WTC11 (cell line): ENCODE measurements at regions not wholly inside any gene's neighbourhood (a gene's known extent, or its start where the extent isn't known, plus 50 kb on each side); places are given as distances from the start of the nearest gene placed in this dataset.

ENCODE experiments used
- ATAC-seq: fragments of 200-7000 bp; cut with Tn5 transposase; 2 replicates; pipeline ENCODE4 v1.10.0; 2021; ENCODE audit warnings: mild to moderate bottlenecking, moderate library complexity
- CTCF ChIA-PET: fragments of 300-600 bp; sonication (Branson Sonifier 250); formaldehyde crosslinking; loops from one replicate; lab custom pipeline; 2021; ENCODE audit warnings: antibody characterized with exemption; lab: Charles Lee
- POLR2A ChIA-PET: fragments of 350-600 bp; sonication (Branson Sonifier 250); formaldehyde crosslinking; loops from one replicate; lab custom pipeline; 2021; ENCODE audit warnings: antibody characterized with exemption; lab: Charles Lee
- DNase-seq: peaks from one replicate; pipeline ENCODE4 v3.0.0; 2021; ENCODE audit warnings: low spot score
- H3K27ac Mint-ChIP-seq: 2 replicates; pipeline ENCODE4 v1.8.0; 2021; ENCODE audit warnings: mixed read lengths
- H3K27me3 Mint-ChIP-seq: 2 replicates; pipeline ENCODE4 v1.8.0; 2021; ENCODE audit warnings: low read depth, mild to moderate bottlenecking, moderate library complexity, mixed read lengths
- H3K36me3 Mint-ChIP-seq: 2 replicates; pipeline ENCODE4 v1.8.0; 2021; ENCODE audit warnings: mixed read lengths
- H3K4me1 Mint-ChIP-seq: 2 replicates; pipeline ENCODE4 v1.8.0; 2022; ENCODE audit warnings: mixed read lengths
- H3K4me3 Mint-ChIP-seq: 2 replicates; pipeline ENCODE4 v1.8.0; 2021; ENCODE audit warnings: mild to moderate bottlenecking, moderate library complexity, mixed read lengths
- H3K9me3 Mint-ChIP-seq: 2 replicates; pipeline ENCODE4 v1.8.0; 2021; ENCODE audit warnings: mixed read lengths
- CREM ChIP-seq: sonication (generic); formaldehyde crosslinking; IDR thresholded peaks from 2 replicates; pipeline ENCODE4 v1.8.1; 2022; ENCODE audit warnings: mild to moderate bottlenecking, missing genetic modification reagents, moderate library complexity
- ETV6 ChIP-seq: sonication (generic); formaldehyde crosslinking; IDR thresholded peaks from 2 replicates; pipeline ENCODE4 v1.8.1; 2022; ENCODE audit warnings: mild to moderate bottlenecking, missing genetic modification reagents
- GRHL2 ChIP-seq: fragments of 250-450 bp; sonication (Bioruptor Pico); IDR thresholded peaks from 2 replicates; pipeline ENCODE4 v1.8.0; 2022; ENCODE audit warnings: mild to moderate bottlenecking, moderate library complexity; ENCODE audit not compliant: insufficient replicate concordance, severe bottlenecking
- GTF2I ChIP-seq: fragments of 250-450 bp; sonication (Bioruptor Pico); conservative IDR thresholded peaks from 2 replicates; pipeline ENCODE4 v1.4.0; 2021; ENCODE audit warnings: mild to moderate bottlenecking
- IRF2 ChIP-seq: sonication (generic); formaldehyde crosslinking; IDR thresholded peaks from 2 replicates; pipeline ENCODE4 v1.8.0; 2022; ENCODE audit warnings: low read depth, missing genetic modification reagents, borderline replicate concordance
- JUN ChIP-seq: sonication (generic); formaldehyde crosslinking; IDR thresholded peaks from 2 replicates; pipeline ENCODE4 v1.8.0; 2023; ENCODE audit warnings: mild to moderate bottlenecking, missing genetic modification reagents
- RORB ChIP-seq: fragments of 250-450 bp; sonication (Bioruptor Pico); IDR thresholded peaks from 2 replicates; pipeline ENCODE4 v1.9.0; 2021; ENCODE audit warnings: mild to moderate bottlenecking
- SOX15 ChIP-seq: fragments of 250-450 bp; sonication (Bioruptor Pico); IDR thresholded peaks from 2 replicates; pipeline ENCODE4 v1.9.0; 2021; ENCODE audit warnings: mild to moderate bottlenecking
- ZNF219 ChIP-seq: sonication (generic); formaldehyde crosslinking; IDR thresholded peaks from 2 replicates; pipeline ENCODE4 v1.8.0; 2023; ENCODE audit warnings: missing genetic modification reagents, mild to moderate bottlenecking, borderline replicate concordance
- TF ChIP-seq, protein P1 (sequence below): sonication (generic); formaldehyde crosslinking; IDR thresholded peaks from 2 replicates; pipeline ENCODE4 v1.8.1; 2023; ENCODE audit warnings: mild to moderate bottlenecking, missing genetic modification reagents, borderline replicate concordance
- TF ChIP-seq, protein P2 (sequence below): sonication (generic); formaldehyde crosslinking; IDR thresholded peaks from 2 replicates; pipeline ENCODE4 v1.8.0; 2022; ENCODE audit warnings: missing genetic modification reagents
- TF ChIP-seq, protein P3 (sequence below): sonication (generic); formaldehyde crosslinking; IDR thresholded peaks from 2 replicates; pipeline ENCODE4 v1.8.1; 2022; ENCODE audit warnings: mild to moderate bottlenecking, missing genetic modification reagents, moderate library complexity, borderline replicate concordance
- TF ChIP-seq, protein P4 (sequence below): sonication (generic); formaldehyde crosslinking; IDR thresholded peaks from 2 replicates; pipeline ENCODE4 v1.8.1; 2023; ENCODE audit warnings: mild to moderate bottlenecking, moderate library complexity, missing genetic modification reagents
- TF ChIP-seq, protein P5 (sequence below): sonication (generic); formaldehyde crosslinking; IDR thresholded peaks from 2 replicates; pipeline ENCODE4 v1.8.1; 2023; ENCODE audit warnings: mild to moderate bottlenecking, missing genetic modification reagents, moderate library complexity
- TF ChIP-seq, protein P6 (sequence below): sonication (generic); formaldehyde crosslinking; conservative IDR thresholded peaks from 2 replicates; pipeline ENCODE4 v1.8.1; 2022; ENCODE audit warnings: mild to moderate bottlenecking, missing genetic modification reagents
- TF ChIP-seq, protein P7 (sequence below): sonication (generic); formaldehyde crosslinking; IDR thresholded peaks from 2 replicates; pipeline ENCODE4 v1.8.0; 2023; ENCODE audit warnings: missing genetic modification reagents

DNA sequence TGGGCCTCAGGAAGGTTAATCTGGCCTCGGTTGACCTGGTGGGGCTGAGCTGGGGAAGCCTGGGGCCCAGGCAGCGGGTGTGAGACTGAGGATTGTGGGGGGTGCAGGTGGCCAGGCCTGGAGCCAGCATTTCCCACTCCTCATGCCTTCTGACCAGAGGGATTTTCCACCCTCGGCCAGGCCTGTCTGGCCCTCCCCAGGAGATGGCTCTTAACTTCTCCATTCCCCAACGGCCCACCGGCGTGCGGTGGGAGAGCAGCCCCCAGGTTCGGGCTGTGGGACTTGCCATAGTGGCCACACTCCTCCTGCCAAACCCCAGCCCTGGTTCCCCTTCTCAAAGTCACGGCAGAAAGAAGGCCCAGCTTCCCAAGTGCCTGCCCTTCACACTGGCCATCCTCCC, 126.5 kb upstream of the RUNX3 start (continued):
- TF ChIP-seq, protein P1, sequence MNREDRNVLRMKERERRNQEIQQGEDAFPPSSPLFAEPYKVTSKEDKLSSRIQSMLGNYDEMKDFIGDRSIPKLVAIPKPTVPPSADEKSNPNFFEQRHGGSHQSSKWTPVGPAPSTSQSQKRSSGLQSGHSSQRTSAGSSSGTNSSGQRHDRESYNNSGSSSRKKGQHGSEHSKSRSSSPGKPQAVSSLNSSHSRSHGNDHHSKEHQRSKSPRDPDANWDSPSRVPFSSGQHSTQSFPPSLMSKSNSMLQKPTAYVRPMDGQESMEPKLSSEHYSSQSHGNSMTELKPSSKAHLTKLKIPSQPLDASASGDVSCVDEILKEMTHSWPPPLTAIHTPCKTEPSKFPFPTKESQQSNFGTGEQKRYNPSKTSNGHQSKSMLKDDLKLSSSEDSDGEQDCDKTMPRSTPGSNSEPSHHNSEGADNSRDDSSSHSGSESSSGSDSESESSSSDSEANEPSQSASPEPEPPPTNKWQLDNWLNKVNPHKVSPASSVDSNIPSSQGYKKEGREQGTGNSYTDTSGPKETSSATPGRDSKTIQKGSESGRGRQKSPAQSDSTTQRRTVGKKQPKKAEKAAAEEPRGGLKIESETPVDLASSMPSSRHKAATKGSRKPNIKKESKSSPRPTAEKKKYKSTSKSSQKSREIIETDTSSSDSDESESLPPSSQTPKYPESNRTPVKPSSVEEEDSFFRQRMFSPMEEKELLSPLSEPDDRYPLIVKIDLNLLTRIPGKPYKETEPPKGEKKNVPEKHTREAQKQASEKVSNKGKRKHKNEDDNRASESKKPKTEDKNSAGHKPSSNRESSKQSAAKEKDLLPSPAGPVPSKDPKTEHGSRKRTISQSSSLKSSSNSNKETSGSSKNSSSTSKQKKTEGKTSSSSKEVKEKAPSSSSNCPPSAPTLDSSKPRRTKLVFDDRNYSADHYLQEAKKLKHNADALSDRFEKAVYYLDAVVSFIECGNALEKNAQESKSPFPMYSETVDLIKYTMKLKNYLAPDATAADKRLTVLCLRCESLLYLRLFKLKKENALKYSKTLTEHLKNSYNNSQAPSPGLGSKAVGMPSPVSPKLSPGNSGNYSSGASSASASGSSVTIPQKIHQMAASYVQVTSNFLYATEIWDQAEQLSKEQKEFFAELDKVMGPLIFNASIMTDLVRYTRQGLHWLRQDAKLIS (CRISPR knock-in tag): no peak
- TF ChIP-seq JUN (CRISPR knock-in tag): no peak
- TF ChIP-seq ZNF219 (CRISPR knock-in tag): no peak
- TF ChIP-seq, protein P2, sequence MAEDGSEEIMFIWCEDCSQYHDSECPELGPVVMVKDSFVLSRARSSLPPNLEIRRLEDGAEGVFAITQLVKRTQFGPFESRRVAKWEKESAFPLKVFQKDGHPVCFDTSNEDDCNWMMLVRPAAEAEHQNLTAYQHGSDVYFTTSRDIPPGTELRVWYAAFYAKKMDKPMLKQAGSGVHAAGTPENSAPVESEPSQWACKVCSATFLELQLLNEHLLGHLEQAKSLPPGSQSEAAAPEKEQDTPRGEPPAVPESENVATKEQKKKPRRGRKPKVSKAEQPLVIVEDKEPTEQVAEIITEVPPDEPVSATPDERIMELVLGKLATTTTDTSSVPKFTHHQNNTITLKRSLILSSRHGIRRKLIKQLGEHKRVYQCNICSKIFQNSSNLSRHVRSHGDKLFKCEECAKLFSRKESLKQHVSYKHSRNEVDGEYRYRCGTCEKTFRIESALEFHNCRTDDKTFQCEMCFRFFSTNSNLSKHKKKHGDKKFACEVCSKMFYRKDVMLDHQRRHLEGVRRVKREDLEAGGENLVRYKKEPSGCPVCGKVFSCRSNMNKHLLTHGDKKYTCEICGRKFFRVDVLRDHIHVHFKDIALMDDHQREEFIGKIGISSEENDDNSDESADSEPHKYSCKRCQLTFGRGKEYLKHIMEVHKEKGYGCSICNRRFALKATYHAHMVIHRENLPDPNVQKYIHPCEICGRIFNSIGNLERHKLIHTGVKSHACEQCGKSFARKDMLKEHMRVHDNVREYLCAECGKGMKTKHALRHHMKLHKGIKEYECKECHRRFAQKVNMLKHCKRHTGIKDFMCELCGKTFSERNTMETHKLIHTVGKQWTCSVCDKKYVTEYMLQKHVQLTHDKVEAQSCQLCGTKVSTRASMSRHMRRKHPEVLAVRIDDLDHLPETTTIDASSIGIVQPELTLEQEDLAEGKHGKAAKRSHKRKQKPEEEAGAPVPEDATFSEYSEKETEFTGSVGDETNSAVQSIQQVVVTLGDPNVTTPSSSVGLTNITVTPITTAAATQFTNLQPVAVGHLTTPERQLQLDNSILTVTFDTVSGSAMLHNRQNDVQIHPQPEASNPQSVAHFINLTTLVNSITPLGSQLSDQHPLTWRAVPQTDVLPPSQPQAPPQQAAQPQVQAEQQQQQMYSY (CRISPR knock-in tag): no peak
- TF ChIP-seq, all 79 proteins: peak for 0

DNA sequence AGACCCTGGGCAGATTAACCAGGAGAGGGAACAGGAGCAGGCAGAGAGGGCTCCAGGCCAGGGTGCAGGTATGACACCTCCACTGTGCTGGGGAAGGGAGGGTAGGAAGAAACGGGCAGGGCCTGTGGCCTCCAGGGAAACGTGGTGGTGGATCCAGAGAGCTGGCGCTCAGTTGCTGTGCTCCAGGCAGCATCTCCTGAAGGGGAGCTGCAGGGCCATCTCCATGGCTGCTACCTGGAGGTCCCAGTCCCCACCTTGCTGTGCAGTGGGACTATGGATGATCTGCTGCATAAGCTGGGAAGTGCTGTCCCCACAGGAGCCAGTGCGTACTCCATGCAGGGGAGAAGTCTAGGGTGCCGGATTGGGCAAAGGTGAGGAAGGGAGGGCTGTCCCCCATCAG, 125.9 kb upstream of the RUNX3 start:
- CTCF ChIA-PET: interaction anchor here (0.6 kb wide), 1 partner anchor 191 kb away, joined by 3 read pairs; no protein-coding TSS in a partner anchor
- Mint-ChIP-seq H3K27me3 (peaks cover 2% of the 10 kb centered on the region; the same call in 1 of the 2 replicates), H3K4me1 (peaks cover 14% of the 10 kb centered on the region), H3K27ac (no peak overlapping the region), H3K9me3 (no peaks in the 10 kb centered on the region), H3K36me3 (no peaks in the 10 kb centered on the region), H3K4me3 (no peak overlapping the region)
- POLR2A ChIA-PET: no interaction called here
- ATAC-seq: no peak
- no peak for DNase-seq
- TF ChIP-seq, protein P2 (CRISPR knock-in tag): peak; percentile 82
- no peak for TF ChIP-seq IRF2

DNA sequence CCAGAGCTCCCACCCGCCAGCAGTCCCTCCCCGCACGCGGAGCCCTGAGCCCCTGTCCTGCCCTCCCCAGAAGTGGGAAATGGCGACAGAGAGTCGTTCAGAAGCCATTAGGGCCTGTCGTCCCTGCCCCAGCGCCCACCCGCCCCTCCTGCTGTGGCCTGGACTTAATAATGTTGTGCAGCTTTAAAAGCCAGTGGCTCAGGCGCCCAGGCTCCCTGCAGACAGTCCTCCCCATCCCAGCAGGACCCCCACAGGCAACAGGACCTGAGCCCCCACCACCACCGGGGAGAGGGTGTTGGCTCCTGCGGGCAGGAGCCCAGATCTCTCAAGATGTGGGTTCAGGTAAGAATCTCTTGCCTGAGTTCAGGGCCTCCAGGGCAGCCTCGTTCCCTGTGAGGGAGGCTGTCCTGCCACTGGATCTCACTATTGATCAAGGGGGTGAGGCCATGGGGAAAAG, 125.3 kb upstream of the RUNX3 start:
- ATAC-seq (no peak), DNase-seq (no peak)
- POLR2A ChIA-PET: no interaction called here
- Mint-ChIP-seq H3K27ac (no peak overlapping the region), H3K36me3 (no peaks in the 10 kb centered on the region), H3K4me3 (no peak overlapping the region), H3K27me3 (peaks cover 2% of the 10 kb centered on the region; the same call in 1 of the 2 replicates), H3K4me1 (peaks cover 14% of the 10 kb centered on the region), H3K9me3 (no peaks in the 10 kb centered on the region)
- CTCF ChIA-PET: interaction anchor here (0.6 to 1.3 kb wide), 5 partner anchors 10 to 191 kb away, joined by 3 to 5 read pairs (median 3); no protein-coding TSS in a partner anchor
- TF ChIP-seq, protein P3, sequence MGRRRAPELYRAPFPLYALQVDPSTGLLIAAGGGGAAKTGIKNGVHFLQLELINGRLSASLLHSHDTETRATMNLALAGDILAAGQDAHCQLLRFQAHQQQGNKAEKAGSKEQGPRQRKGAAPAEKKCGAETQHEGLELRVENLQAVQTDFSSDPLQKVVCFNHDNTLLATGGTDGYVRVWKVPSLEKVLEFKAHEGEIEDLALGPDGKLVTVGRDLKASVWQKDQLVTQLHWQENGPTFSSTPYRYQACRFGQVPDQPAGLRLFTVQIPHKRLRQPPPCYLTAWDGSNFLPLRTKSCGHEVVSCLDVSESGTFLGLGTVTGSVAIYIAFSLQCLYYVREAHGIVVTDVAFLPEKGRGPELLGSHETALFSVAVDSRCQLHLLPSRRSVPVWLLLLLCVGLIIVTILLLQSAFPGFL: no peak
- TF ChIP-seq RORB (CRISPR knock-in tag) (no peak), GRHL2 (no peak), GTF2I (no peak), ETV6 (CRISPR knock-in tag) (no peak), SOX15 (CRISPR knock-in tag) (no peak), IRF2 (no peak), CREM (CRISPR knock-in tag) (no peak)
- TF ChIP-seq, protein P4, sequence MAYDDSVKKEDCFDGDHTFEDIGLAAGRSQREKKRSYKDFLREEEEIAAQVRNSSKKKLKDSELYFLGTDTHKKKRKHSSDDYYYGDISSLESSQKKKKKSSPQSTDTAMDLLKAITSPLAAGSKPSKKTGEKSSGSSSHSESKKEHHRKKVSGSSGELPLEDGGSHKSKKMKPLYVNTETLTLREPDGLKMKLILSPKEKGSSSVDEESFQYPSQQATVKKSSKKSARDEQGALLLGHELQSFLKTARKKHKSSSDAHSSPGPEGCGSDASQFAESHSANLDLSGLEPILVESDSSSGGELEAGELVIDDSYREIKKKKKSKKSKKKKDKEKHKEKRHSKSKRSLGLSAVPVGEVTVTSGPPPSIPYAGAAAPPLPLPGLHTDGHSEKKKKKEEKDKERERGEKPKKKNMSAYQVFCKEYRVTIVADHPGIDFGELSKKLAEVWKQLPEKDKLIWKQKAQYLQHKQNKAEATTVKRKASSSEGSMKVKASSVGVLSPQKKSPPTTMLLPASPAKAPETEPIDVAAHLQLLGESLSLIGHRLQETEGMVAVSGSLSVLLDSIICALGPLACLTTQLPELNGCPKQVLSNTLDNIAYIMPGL (CRISPR knock-in tag): no peak
- TF ChIP-seq, protein P5, sequence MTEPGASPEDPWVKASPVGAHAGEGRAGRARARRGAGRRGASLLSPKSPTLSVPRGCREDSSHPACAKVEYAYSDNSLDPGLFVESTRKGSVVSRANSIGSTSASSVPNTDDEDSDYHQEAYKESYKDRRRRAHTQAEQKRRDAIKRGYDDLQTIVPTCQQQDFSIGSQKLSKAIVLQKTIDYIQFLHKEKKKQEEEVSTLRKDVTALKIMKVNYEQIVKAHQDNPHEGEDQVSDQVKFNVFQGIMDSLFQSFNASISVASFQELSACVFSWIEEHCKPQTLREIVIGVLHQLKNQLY (CRISPR knock-in tag): no peak
- TF ChIP-seq, protein P6, sequence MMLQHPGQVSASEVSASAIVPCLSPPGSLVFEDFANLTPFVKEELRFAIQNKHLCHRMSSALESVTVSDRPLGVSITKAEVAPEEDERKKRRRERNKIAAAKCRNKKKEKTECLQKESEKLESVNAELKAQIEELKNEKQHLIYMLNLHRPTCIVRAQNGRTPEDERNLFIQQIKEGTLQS (CRISPR knock-in tag): no peak
- TF ChIP-seq, protein P7, sequence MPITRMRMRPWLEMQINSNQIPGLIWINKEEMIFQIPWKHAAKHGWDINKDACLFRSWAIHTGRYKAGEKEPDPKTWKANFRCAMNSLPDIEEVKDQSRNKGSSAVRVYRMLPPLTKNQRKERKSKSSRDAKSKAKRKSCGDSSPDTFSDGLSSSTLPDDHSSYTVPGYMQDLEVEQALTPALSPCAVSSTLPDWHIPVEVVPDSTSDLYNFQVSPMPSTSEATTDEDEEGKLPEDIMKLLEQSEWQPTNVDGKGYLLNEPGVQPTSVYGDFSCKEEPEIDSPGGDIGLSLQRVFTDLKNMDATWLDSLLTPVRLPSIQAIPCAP: no peak
